ENCODE measurements at regions not wholly inside any gene's neighbourhood (a gene's known extent, or its start where the extent isn't known, plus 50 kb on each side); places are given as distances from the start of the nearest gene placed in this dataset.

DNA sequence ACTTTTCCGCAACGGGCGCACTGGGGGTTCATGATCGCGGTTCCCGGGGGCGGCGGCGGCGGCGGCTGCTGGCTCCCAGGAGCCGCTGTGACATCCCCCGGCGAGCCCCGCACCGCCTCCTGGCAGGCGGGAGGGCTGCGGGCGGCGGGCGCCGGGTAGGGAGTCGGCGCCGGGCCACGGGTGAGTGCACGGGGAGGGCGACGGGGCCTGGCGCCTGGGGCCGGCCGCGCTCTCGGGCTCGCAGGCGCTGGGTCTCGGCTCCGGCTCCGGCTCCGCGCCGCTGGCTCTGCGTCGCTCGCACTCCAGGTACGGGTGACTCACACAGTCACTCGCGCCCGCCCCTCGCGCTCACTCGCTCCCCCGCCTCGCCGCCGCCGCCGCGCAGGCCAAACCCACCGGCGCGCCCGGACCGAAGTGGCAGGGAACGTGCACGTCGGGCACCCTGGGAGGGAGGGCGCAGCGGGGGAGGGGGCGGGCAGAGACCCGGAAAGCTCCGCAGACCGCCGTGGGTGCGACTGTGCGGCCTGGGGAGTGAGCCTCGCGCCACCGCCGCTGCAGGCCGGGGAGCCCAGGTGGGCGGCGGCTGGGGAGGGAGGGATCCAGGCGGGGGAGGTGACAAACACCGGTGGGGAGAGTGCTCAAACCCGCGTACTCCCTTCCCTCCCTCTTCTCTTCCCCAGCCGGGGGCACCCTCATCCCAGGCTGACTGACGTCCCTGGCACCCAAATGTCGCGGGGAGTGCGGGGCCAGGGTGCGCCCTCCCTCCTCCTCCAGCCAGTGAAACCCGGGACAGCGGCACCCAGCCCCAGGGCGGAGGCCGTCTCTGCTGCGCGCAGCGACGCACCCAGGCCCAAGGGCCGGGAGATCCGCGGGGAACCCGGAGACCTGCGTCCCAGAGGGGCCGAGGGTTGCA lies 276.9 kb upstream of the NEBL start:
- TF ChIP-seq POLR2AphosphoS5 (IDR thresholded peaks at IDR 0.05; ENCODE audit: low read depth, low read length) (no peak), CTCF (IDR thresholded peaks at IDR 0.05) (peak; percentile 21; the same call in 1 of the 2 replicates)
- TF ChIP-seq, protein P1, sequence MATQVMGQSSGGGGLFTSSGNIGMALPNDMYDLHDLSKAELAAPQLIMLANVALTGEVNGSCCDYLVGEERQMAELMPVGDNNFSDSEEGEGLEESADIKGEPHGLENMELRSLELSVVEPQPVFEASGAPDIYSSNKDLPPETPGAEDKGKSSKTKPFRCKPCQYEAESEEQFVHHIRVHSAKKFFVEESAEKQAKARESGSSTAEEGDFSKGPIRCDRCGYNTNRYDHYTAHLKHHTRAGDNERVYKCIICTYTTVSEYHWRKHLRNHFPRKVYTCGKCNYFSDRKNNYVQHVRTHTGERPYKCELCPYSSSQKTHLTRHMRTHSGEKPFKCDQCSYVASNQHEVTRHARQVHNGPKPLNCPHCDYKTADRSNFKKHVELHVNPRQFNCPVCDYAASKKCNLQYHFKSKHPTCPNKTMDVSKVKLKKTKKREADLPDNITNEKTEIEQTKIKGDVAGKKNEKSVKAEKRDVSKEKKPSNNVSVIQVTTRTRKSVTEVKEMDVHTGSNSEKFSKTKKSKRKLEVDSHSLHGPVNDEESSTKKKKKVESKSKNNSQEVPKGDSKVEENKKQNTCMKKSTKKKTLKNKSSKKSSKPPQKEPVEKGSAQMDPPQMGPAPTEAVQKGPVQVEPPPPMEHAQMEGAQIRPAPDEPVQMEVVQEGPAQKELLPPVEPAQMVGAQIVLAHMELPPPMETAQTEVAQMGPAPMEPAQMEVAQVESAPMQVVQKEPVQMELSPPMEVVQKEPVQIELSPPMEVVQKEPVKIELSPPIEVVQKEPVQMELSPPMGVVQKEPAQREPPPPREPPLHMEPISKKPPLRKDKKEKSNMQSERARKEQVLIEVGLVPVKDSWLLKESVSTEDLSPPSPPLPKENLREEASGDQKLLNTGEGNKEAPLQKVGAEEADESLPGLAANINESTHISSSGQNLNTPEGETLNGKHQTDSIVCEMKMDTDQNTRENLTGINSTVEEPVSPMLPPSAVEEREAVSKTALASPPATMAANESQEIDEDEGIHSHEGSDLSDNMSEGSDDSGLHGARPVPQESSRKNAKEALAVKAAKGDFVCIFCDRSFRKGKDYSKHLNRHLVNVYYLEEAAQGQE (IDR thresholded peaks at IDR 0.05; ENCODE audit: insufficient read depth in 1 of 2, low read depth in 2 of 2, low read length in 1 of 2): no peak
